Spleen (tissue), 11 donors: ENCODE measurements at regions not wholly inside any gene's neighbourhood (a gene's known extent, or its start where the extent isn't known, plus 50 kb on each side); places are given as distances from the start of the nearest gene placed in this dataset.

Source experiments
- DNase-seq: peaks from one replicate; pipeline ENCODE4 v3.0.0-alpha.2; 2020
- H3K27ac ChIP-seq, 8 donors: fragments of 200-600 bp; sonication (generic) in 7 of 8; 1 replicate in 4 of 8; 2 replicates in 4 of 8; pipeline versions ENCODE4 v1.5.0 to v1.8.0; 2016 to 2021; ENCODE audit warnings: inconsistent platforms in 4 of 8, mild to moderate bottlenecking in 4 of 8, moderate library complexity in 1 of 8
- H3K27me3 ChIP-seq, 7 donors: fragments of 200-600 bp; sonication (generic) in 6 of 7; replicated peaks in 1 of 7; 1 replicate in 4 of 7; 2 replicates in 3 of 7; pipeline versions ENCODE4 v1.5.0 to v1.8.0; 2016 to 2021; ENCODE audit warnings: inconsistent platforms in 3 of 7, mild to moderate bottlenecking in 1 of 7
- H3K36me3 ChIP-seq, 6 donors: fragments of 200-600 bp; sonication (generic) in 5 of 6; 1 replicate in 4 of 6; 2 replicates in 2 of 6; pipeline versions ENCODE4 v1.5.0 to v1.8.0; 2016 to 2021; ENCODE audit warnings: inconsistent platforms in 2 of 6
- H3K4me1 ChIP-seq, 6 donors: fragments of 200-600 bp; sonication (generic) in 5 of 6; 1 replicate in 3 of 6; 2 replicates in 3 of 6; pipeline versions ENCODE4 v1.5.0 to v1.8.0; 2016 to 2021; ENCODE audit warnings: inconsistent platforms in 3 of 6
- H3K4me3 ChIP-seq, 8 donors: fragments of 200-600 bp; sonication (generic) in 7 of 8; 1 replicate in 4 of 8; 2 replicates in 4 of 8; pipeline versions ENCODE4 v1.5.0 to v1.8.0; 2016 to 2021; ENCODE audit warnings: inconsistent platforms in 4 of 8, mild to moderate bottlenecking in 4 of 8, moderate library complexity in 2 of 8
- H3K9me3 ChIP-seq, 8 donors: fragments of 200-600 bp; sonication (generic) in 7 of 8; 1 replicate in 4 of 8; 2 replicates in 4 of 8; pipeline versions ENCODE4 v1.5.0 to v1.8.0; 2016 to 2021; ENCODE audit warnings: inconsistent platforms in 4 of 8
- POLR2A ChIP-seq, 3 donors: fragments of 450-650 bp; IDR thresholded peaks; one replicate each; pipeline ENCODE4 v1.5.1; 2017; ENCODE audit warnings: antibody characterized with exemption in 3 of 3, mild to moderate bottlenecking in 1 of 3
- POLR2AphosphoS5 ChIP-seq, 3 donors: sonication (generic); formaldehyde crosslinking; IDR thresholded peaks; one replicate each; pipeline ENCODE4 v1.5.1; 2017; ENCODE audit warnings: antibody characterized with exemption in 3 of 3
- WGBS, 5 donors: extraction: QIAGEN DNeasy Blood & Tissue Kit in 3 of 5; methylation state at CpG; one replicate each; pipeline versions ENCODE4 v1.1.5 to v1.1.7; 2013 to 2018; 5-methylcytosine and 5-hydroxymethylcytosine counted together
- intact Hi-C: fragments of 100-400 bp; cut with DNase I; formaldehyde crosslinking; loops from one replicate; pipeline ENCODE4 v1.15.0; 2023; ENCODE audit warnings: low total_unique reads
- TF ChIP-seq, protein P1 (sequence below), 11 experiments: fragments of 200-600 bp in 7 of 11; fragments of 450-650 bp in 4 of 11; sonication (generic) in 4 of 11; IDR thresholded peaks in 8 of 11; conservative IDR thresholded peaks in 3 of 11; 1 replicate in 7 of 11; 2 replicates in 4 of 11; pipeline versions ENCODE4 v1.4.0 to v1.8.0; 2016 to 2021; ENCODE audit warnings: antibody characterized with exemption in 11 of 11, inconsistent platforms in 4 of 11, mild to moderate bottlenecking in 1 of 11
- donor health status: healthy with polysubstance abuse.
- donor health status: DM: no; HTN: no; CAD: no; lungs with moderate emphysema.
- donor health status: DM: no; HTN: no; CAD: no.
- donor health status: Bipolar disorder and iron deficiency.
- donor health status: healthy.
- donor health status: DM: no; HTN: no; CAD: no.
- donor health status: DM: yes; HTN: yes; CAD: no.

- intact Hi-C loops: no loop called here
- H3K27me3 ChIP-seq: peaks cover 0 to 52% (median 4%) of the 10 kb centered on the region in 7 donors
- DNase-seq: no peak
- TF ChIP-seq, protein P1, sequence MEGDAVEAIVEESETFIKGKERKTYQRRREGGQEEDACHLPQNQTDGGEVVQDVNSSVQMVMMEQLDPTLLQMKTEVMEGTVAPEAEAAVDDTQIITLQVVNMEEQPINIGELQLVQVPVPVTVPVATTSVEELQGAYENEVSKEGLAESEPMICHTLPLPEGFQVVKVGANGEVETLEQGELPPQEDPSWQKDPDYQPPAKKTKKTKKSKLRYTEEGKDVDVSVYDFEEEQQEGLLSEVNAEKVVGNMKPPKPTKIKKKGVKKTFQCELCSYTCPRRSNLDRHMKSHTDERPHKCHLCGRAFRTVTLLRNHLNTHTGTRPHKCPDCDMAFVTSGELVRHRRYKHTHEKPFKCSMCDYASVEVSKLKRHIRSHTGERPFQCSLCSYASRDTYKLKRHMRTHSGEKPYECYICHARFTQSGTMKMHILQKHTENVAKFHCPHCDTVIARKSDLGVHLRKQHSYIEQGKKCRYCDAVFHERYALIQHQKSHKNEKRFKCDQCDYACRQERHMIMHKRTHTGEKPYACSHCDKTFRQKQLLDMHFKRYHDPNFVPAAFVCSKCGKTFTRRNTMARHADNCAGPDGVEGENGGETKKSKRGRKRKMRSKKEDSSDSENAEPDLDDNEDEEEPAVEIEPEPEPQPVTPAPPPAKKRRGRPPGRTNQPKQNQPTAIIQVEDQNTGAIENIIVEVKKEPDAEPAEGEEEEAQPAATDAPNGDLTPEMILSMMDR (IDR thresholded peaks at IDR 0.05 in 8 of 11, conservative IDR thresholded peaks at IDR 0.05 in 3 of 11): no peak
- TF ChIP-seq POLR2AphosphoS5 (IDR thresholded peaks at IDR 0.05) (no peak), POLR2A (IDR thresholded peaks at IDR 0.05) (no peak)
- H3K9me3 ChIP-seq: no peaks in the 10 kb centered on the region
- no peak overlapping the region for H3K27ac ChIP-seq
- H3K4me3 ChIP-seq: no peak overlapping the region
- H3K36me3 ChIP-seq: no peaks in the 10 kb centered on the region
- WGBS, 5 donors: 66 to 76% (median 70%) methylated on average over 5 of the region's 5 CpGs
- H3K4me1 ChIP-seq: no peaks in the 10 kb centered on the region
Measured at GRCh38 chr1:13935336-13935735, 235.3 kb downstream of the PRDM2 start.

GRCh38 chr1:13941315-13941714 lies 241.3 kb downstream of the PRDM2 start:
- Histone ChIP-seq H3K4me3 (no peak overlapping the region), H3K4me1 (no peaks in the 10 kb centered on the region), H3K36me3 (no peaks in the 10 kb centered on the region), H3K27ac (no peak overlapping the region), H3K9me3 (peaks cover 0 to 24% (median 14%) of the 10 kb centered on the region in 8 donors), H3K27me3 (peaks cover 0 to 27% (median 0%) of the 10 kb centered on the region in 7 donors)
- 75 to 92% (median 91%) methylated on average over 1 of the region's 1 CpG for WGBS, 5 donors
- DNase-seq: no peak
- TF ChIP-seq, protein P1 (IDR thresholded peaks at IDR 0.05 in 8 of 11, conservative IDR thresholded peaks at IDR 0.05 in 3 of 11): no peak
- TF ChIP-seq POLR2AphosphoS5 (IDR thresholded peaks at IDR 0.05) (no peak), POLR2A (IDR thresholded peaks at IDR 0.05) (no peak)
- intact Hi-C loops: no loop called here

- H3K27me3 ChIP-seq: peaks cover 0 to 39% (median 0%) of the 10 kb centered on the region in 7 donors
- peaks cover 0 to 24% (median 14%) of the 10 kb centered on the region in 8 donors for H3K9me3 ChIP-seq
- TF ChIP-seq, protein P1 (IDR thresholded peaks at IDR 0.05 in 8 of 11, conservative IDR thresholded peaks at IDR 0.05 in 3 of 11): no peak
- TF ChIP-seq POLR2AphosphoS5 (IDR thresholded peaks at IDR 0.05) (no peak), POLR2A (IDR thresholded peaks at IDR 0.05) (no peak)
- no peaks in the 10 kb centered on the region for H3K4me1 ChIP-seq
- H3K27ac ChIP-seq: no peak overlapping the region
- H3K4me3 ChIP-seq: no peak overlapping the region
- no peak for DNase-seq
- no peaks in the 10 kb centered on the region for H3K36me3 ChIP-seq
- intact Hi-C loops: no loop called here
Measured at GRCh38 chr1:13943055-13943454, 243.1 kb downstream of the PRDM2 start.

DNA sequence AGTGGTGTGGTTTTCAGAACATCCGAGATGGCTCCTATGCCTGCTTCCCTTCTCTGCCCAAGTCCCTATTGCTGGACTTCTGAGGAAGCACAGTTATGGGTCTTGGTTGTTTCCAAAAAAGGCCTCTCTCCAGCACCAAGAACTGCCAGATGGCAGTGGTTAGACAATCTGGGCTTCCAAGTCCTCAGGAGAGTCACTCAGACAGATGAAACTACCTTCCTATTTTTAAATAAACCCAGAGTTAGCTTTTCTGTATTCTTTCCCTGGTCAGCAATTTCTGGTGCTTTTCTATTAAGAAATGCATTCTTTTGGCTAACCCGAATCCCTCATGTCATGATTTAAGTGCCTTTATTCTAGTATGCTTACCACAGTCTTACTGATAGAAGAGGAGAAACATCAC lies 245.9 kb downstream of the PRDM2 start:
- DNase-seq: no peak
- intact Hi-C loops: no loop called here
- Histone ChIP-seq H3K36me3 (no peaks in the 10 kb centered on the region), H3K27ac (no peak overlapping the region), H3K9me3 (peaks cover 0 to 24% (median 14%) of the 10 kb centered on the region in 8 donors), H3K4me1 (no peaks in the 10 kb centered on the region), H3K4me3 (no peak overlapping the region), H3K27me3 (peaks cover 0 to 44% (median 0%) of the 10 kb centered on the region in 7 donors)
- TF ChIP-seq, protein P1 (IDR thresholded peaks at IDR 0.05 in 8 of 11, conservative IDR thresholded peaks at IDR 0.05 in 3 of 11): no peak
- no peak for TF ChIP-seq POLR2AphosphoS5 (IDR thresholded peaks at IDR 0.05)
- TF ChIP-seq POLR2A (IDR thresholded peaks at IDR 0.05): no peak
- WGBS, 5 donors: 73 to 97% (median 80%) methylated on average over 2 of the region's 2 CpGs
